ENCODE measurements at regions not wholly inside any gene's neighbourhood (a gene's known extent, or its start where the extent isn't known, plus 50 kb on each side); places are given as distances from the start of the nearest gene placed in this dataset.

GRCh38 chr6:66403966-66404365, 696.9 kb upstream of the EYS start:
- no peaks in the 10 kb centered on the region for H3K36me3 Mint-ChIP-seq (ENCODE audit: low read depth)
- no peaks in the 10 kb centered on the region for H3K27me3 Mint-ChIP-seq (ENCODE audit: low read depth)
- no peaks in the 10 kb centered on the region for H3K4me1 Mint-ChIP-seq
- H3K27ac Mint-ChIP-seq: no peak overlapping the region
- TF ChIP-seq CTCF (IDR thresholded peaks at IDR 0.05; ENCODE audit: unreplicated experiment in 3 of 3): no peak
- H3K4me3 Mint-ChIP-seq: no peak overlapping the region
- H3K9me3 Mint-ChIP-seq: no peaks in the 10 kb centered on the region

GRCh38 chr6:66402873-66403272, 695.8 kb upstream of the EYS start:
- Mint-ChIP-seq H3K4me3 (no peak overlapping the region), H3K27me3 (ENCODE audit: low read depth) (no peaks in the 10 kb centered on the region), H3K36me3 (ENCODE audit: low read depth) (no peaks in the 10 kb centered on the region), H3K9me3 (no peaks in the 10 kb centered on the region), H3K4me1 (no peaks in the 10 kb centered on the region), H3K27ac (no peak overlapping the region)
- no peak for TF ChIP-seq CTCF (IDR thresholded peaks at IDR 0.05; ENCODE audit: unreplicated experiment in 3 of 3)

- no peaks in the 10 kb centered on the region for H3K36me3 Mint-ChIP-seq (ENCODE audit: low read depth)
- H3K27me3 Mint-ChIP-seq (ENCODE audit: low read depth): no peaks in the 10 kb centered on the region
- no peaks in the 10 kb centered on the region for H3K4me1 Mint-ChIP-seq
- no peaks in the 10 kb centered on the region for H3K9me3 Mint-ChIP-seq
- H3K27ac Mint-ChIP-seq: no peak overlapping the region
- no peak for TF ChIP-seq CTCF (IDR thresholded peaks at IDR 0.05; ENCODE audit: unreplicated experiment in 3 of 3)
- no peak overlapping the region for H3K4me3 Mint-ChIP-seq
Observed at GRCh38 chr6:66396549-66396948, 689.5 kb upstream of the EYS start.

GRCh38 chr6:66396145-66396544, 689.1 kb upstream of the EYS start:
- no peaks in the 10 kb centered on the region for H3K9me3 Mint-ChIP-seq
- no peaks in the 10 kb centered on the region for H3K4me1 Mint-ChIP-seq
- H3K36me3 Mint-ChIP-seq (ENCODE audit: low read depth): no peaks in the 10 kb centered on the region
- H3K27me3 Mint-ChIP-seq (ENCODE audit: low read depth): no peaks in the 10 kb centered on the region
- no peak overlapping the region for H3K27ac Mint-ChIP-seq
- no peak overlapping the region for H3K4me3 Mint-ChIP-seq
- TF ChIP-seq CTCF (IDR thresholded peaks at IDR 0.05; ENCODE audit: unreplicated experiment in 3 of 3): no peak

GRCh38 chr6:66390393-66390792, 683.4 kb upstream of the EYS start:
- Mint-ChIP-seq H3K36me3 (ENCODE audit: low read depth) (no peaks in the 10 kb centered on the region), H3K4me1 (no peaks in the 10 kb centered on the region), H3K27ac (no peak overlapping the region), H3K27me3 (ENCODE audit: low read depth) (no peaks in the 10 kb centered on the region), H3K9me3 (no peaks in the 10 kb centered on the region), H3K4me3 (no peak overlapping the region)
- TF ChIP-seq CTCF (IDR thresholded peaks at IDR 0.05; ENCODE audit: unreplicated experiment in 3 of 3): no peak

GRCh38 chr6:66376001-66376400, 669.0 kb upstream of the EYS start:
- Mint-ChIP-seq H3K36me3 (ENCODE audit: low read depth) (no peaks in the 10 kb centered on the region), H3K9me3 (no peaks in the 10 kb centered on the region), H3K4me1 (no peaks in the 10 kb centered on the region), H3K27me3 (ENCODE audit: low read depth) (no peaks in the 10 kb centered on the region), H3K27ac (no peak overlapping the region), H3K4me3 (no peak overlapping the region)
- TF ChIP-seq CTCF (IDR thresholded peaks at IDR 0.05; ENCODE audit: unreplicated experiment in 3 of 3): no peak

All from nephron (organoid).